HG03060 (cell line): ENCODE measurements at regions not wholly inside any gene's neighbourhood (a gene's known extent, or its start where the extent isn't known, plus 50 kb on each side); places are given as distances from the start of the nearest gene placed in this dataset.

Experiments
- ATAC-seq: cut with Tn5 transposase; IDR thresholded peaks from one replicate; pipeline ENCODE4 v1.9.1; 2021; ENCODE audit warnings: low read depth, moderate number of reproducible peaks; ENCODE audit not compliant: unreplicated experiment

- no peak for ATAC-seq
Observed at GRCh38 chr18:77716282-77716681, 466.6 kb downstream of the GALR1 start.

GRCh38 chr18:77733292-77733903, 483.8 kb downstream of the GALR1 start:
- ATAC-seq = no peak

GRCh38 chr18:77736842-77737241, 487.2 kb downstream of the GALR1 start:
- no peak for ATAC-seq

DNA sequence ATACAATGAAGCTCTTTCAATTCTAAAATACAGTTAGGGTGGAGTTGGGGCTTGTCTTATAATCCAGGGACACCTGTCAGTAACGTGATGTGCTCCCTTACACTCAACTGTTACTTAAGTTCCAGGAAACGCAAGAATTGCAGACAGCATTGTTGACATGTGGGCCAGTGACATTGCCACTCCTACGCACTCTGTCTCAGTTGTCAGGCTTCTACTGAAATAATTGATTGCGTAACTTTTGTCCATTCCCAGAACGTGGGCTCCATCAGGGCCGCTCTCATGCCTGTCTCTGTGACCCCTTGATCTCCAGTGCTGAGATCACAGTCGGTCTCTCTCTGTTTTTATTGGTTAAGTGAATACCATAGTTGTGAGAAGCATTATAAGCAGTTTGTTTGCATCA, 487.8 kb downstream of the GALR1 start:
- no peak for ATAC-seq

GRCh38 chr18:77749089-77749488, 499.4 kb downstream of the GALR1 start:
- ATAC-seq = no peak

DNA sequence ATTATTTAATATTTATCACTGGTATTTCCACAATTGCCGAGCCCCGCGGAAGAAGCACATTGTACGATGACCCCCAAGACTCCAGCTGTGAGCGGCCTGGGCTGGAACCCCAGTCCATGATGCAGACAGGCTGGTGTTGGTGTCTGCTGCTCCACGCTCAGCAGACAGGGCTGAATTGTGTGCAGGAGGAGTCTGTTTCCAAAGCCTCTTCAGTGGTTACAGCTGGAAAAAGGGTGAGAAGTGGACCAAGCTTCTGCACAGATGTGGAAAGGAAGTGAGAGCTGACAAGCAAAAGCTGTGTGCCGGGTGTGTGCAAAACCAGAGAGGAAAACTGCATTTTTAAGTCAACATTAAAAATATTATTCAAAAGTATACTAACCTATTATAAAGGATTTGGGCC, 500.4 kb downstream of the GALR1 start:
- no peak for ATAC-seq

- ATAC-seq = no peak
Observed at GRCh38 chr18:77754475-77755044, 504.9 kb downstream of the GALR1 start.

DNA sequence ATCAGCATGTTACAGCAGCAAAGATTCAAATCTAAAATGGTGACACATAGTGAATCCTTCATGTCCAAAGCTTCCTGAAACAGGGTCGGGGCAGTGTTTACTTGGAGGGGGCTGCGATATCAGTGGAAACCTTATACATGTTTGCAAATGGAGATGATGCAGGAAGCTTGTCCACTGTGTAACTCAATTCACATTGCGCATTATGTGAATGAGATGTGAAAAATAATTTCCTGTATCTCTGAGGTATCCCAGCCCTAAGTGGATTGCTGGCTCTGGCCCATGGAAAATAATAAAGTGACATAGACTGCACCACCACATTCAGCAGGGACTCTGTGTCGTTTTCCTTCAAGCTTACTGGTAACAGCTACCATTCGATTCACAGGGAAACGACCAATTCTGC, 505.5 kb downstream of the GALR1 start:
- ATAC-seq = no peak

GRCh38 chr18:77761332-77761731, 511.7 kb downstream of the GALR1 start:
- ATAC-seq = no peak

GRCh38 chr18:77762014-77762413, 512.4 kb downstream of the GALR1 start:
- no peak for ATAC-seq

- ATAC-seq = no peak
Observed at GRCh38 chr18:77762642-77763041, 513.0 kb downstream of the GALR1 start.

- no peak for ATAC-seq
Observed at GRCh38 chr18:77763530-77764145, 514.0 kb downstream of the GALR1 start.

GRCh38 chr18:77765468-77765867, 515.8 kb downstream of the GALR1 start:
- no peak for ATAC-seq

GRCh38 chr18:77766421-77766820, 516.8 kb downstream of the GALR1 start:
- ATAC-seq = no peak

DNA sequence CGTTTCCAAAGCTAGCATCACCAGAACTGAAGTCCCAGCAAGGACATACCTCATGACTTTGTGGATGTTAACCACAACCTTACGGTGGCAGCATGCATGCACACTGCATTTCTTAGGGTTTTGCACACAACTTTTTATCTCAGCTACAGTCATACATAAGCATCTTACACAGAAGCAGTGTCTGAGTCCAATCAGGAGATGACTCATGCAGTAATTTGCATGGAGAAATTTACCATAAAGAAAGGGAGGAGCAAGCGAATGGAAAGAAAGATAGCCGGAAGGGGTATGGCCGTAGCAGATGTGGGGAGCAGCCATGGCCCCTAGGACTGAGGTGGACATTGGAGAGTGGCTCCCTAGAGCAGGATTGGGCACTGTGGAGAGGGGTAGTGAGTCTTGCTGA, 522.5 kb downstream of the GALR1 start:
- no peak for ATAC-seq

- ATAC-seq = no peak
Observed at GRCh38 chr18:77776104-77776503, 526.5 kb downstream of the GALR1 start.

DNA sequence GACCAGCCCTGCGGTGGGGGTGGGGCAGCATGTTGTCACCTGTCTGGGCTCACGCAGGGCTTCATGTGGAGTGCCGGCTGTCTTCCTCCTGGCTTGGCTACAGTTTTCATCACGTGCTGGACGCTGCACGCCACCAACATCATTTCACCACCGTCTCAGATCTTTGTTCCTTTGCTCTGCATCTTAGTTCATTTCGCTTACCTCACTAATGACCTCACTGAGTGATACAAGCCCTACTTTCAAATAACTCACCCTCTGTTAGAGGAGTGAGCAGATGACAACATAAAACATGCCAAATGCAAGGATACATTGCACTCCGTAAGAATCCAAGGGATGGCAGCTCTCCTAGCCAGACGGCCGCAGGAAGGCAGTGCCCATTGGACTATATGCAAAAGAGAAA, 527.5 kb downstream of the GALR1 start:
- no peak for ATAC-seq

- no peak for ATAC-seq
Observed at GRCh38 chr18:77784759-77785379, 535.2 kb downstream of the GALR1 start.

DNA sequence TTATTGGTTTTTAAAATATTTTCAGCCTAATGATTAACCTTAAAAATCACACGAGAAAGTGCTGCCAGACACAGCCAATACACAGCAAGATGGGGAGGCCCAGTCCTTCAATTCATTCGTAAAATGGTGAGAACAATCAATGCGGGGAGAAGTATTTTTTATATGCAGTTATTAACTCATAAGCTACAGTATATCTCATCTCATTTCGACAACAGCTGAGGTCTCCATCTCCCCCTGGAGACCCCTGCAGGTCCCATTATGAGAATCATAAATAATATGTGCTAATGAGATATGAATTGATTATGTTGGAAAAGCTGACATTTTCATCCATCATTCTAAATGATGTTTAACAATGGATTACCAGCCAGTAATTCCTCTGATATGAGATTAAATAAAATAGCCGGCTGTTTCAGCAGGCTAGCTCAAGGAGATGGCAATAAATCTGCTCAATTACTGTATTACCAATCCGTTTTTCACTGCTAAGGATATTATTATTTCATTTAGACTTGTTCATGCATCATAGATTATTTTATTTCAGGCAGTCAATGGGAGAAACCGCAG, 535.8 kb downstream of the GALR1 start:
- no peak for ATAC-seq

DNA sequence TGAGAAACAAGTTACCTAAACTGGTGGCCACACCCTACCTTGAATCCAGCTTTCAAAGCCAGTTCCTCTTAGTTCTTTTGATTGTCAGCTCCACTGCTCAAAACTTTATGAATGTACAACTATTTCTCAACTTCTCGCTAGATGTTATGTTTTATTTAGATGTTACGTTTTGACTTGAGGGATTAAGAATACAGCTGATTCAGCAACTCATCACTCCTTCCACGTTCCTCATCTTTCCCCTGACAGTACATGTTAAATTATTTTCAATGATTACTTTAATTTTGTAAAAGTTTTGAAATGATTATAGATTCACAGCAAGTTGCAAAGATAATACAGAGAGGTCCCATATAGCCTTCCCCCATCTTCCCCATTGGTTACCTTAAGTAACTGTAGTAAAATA, 553.4 kb downstream of the GALR1 start:
- ATAC-seq = no peak

DNA sequence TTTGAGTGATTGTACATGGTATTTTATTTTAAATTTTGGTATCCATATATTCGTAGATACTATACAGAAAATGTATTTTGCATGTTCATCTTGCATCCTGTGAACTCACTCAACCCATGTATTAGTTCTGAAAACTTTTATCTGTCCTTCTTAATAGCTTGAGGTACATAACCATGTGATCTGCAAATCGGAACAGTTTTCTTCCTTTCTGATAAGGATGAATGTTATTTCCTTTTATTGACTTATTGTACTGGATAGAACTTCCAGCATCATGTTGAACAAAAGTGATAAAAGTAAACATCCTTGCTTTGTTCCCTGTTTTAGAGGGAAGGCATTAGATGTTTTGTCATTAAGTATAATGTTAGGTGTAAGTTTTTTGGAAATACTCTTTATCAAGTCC, 554.7 kb downstream of the GALR1 start:
- ATAC-seq = no peak

DNA sequence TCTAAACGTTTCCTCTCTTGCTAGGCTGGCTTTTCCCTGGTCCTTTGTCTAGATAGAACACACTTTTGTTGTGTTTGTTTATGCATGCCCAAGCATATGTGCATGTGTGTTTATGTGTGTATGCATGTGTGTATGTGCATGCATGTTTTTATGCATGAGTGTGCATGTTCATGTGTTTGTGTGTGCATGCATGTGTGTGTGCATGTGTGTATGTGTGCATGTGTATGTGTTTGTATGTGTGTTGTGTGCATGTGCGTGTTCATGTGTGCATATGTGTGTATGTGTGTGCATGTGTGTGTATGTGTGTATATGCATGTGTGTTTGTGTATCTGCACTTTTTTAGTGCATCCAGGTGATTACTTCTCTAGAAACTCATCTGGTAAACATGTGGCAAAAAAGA, 558.0 kb downstream of the GALR1 start:
- ATAC-seq = no peak
